H54 (cell line): ENCODE measurements at regions not wholly inside any gene's neighbourhood (a gene's known extent, or its start where the extent isn't known, plus 50 kb on each side); places are given as distances from the start of the nearest gene placed in this dataset.

ENCODE experiments used
- DNase-seq: peaks from one replicate; pipeline ENCODE4 v3.0.0; 2011; ENCODE audit warnings: low spot score, mixed read lengths; ENCODE audit not compliant: insufficient read length
- FAIRE-seq: peaks from 3 replicates; lab custom pipeline; 2011; peaks lifted over from hg19 to GRCh38; lab: Jason Lieb, UNC
- POLR2A ChIP-seq: IDR thresholded peaks from 2 replicates; pipeline ENCODE4 v1.6.1; 2011; ENCODE audit warnings: low read depth, mild to moderate bottlenecking, low read length

DNA sequence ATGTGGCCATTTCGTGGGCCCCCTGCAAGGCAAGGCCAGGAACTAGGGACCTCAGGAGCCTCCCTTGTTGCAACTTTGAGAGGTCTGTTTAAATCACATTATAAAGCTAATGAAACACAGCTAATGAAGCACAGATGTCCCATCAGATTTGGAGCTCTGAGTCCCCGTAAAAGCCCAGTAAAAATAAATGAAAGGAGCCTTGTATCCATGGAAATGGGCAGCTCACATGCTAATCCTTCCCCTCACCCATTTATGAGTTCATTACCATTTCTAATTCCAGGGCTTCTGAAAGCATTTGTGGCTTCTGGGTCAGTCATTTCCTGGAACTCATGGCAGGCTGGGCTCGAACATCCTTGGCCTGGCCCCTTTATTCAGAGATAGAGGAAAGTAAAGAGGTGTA lies 274.8 kb downstream of the SS18 start:
- no peak for FAIRE-seq
- no peak for TF ChIP-seq POLR2A
- no peak for DNase-seq

DNA sequence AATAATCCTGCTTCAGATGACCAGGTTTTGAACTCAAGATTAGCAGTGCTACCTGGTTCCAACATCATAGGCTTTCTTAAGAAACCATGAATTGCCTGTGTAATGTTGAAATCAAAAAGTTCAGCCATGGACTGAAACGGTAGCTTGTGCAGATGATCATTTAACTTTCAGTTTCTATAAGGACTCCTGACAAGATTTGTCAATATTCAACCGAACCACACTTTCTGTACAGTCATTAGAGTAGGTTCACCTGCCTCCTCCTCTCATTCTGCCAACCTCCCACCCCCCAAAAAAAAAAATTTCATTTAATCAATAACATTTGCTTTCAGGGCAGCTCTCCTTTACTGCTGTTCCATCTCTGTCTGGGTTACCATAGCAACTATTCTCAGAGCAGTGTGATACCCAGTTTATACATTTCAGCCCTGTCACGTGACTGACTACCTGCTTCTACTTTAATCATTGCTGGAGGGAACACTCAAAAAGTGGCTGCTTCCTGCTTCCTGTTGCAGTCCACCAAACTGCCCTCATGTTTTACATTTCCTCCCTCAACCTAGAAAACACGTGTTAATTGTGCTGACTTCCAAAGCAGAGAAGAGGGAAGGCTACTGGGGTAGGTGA lies 275.5 kb downstream of the SS18 start:
- TF ChIP-seq POLR2A: no peak
- DNase-seq: no peak
- FAIRE-seq: no peak

- no peak for FAIRE-seq
- no peak for TF ChIP-seq POLR2A
- DNase-seq: no peak
These were observed 277.3 kb downstream of the SS18 start for GRCh38 chr18:25813110-25813509.

DNA sequence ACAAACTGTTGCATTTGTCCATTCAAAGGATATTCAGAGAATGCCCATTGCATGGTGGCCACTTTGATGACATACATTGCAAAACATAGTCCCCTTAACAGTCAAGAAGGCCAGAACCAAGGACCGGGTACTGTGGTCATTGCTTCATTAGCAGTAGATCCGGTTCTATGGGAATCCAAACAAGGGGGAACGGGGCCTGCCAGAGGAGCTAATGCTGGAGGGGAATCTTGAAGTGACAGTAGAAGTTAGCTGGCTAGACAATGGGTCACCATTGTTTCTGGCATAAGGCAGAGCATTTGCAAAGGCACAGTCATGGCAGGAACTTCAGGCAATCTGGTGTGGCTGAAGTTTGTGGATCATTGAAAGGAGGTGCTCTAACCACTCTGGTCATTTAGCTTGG lies 279.7 kb downstream of the SS18 start:
- DNase-seq (no peak), FAIRE-seq (no peak)
- no peak for TF ChIP-seq POLR2A

DNA sequence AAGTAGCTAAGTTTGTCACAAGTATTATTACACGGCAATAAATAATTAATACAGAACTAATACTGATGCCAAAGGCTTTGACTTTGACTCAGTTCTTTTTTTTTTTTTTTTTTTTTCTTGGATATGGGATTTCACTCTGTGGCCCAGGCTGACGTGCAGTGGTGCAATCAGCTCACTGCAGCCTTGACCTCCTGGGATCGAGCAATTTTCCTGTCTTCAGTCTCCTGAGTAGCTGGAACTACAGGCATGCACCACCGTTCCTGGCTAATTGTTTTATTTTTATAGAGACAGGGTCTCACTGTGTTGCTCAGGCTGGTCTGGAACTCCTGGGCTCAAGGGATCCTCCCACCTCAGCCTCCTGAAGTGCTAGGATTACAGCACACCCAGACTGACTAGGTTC lies 284.5 kb downstream of the SS18 start:
- FAIRE-seq (no peak), DNase-seq (no peak)
- no peak for TF ChIP-seq POLR2A

DNA sequence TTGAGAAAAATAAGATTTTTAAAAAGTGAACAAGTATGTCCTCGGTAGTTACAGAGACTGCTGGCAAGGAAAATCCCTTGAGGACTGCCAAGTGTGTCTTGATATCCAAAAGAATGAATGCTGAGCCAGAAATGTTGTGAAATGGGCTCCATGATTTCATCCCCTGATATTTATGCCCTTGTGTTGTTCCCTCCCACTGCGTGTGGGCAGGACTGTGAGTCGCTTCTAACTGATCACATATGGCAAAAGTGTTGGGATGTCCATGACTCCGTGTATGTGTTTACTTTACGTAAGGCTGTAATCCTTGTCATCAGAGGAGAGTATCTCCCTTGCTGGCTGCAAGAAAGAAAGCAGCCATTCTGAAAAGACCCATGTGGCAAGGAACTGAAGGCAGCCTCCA lies 285.1 kb downstream of the SS18 start:
- FAIRE-seq (no peak), DNase-seq (no peak)
- TF ChIP-seq POLR2A: no peak

- DNase-seq (no peak), FAIRE-seq (no peak)
- TF ChIP-seq POLR2A: no peak
These were observed 291.2 kb downstream of the SS18 start for GRCh38 chr18:25799231-25799630.

- no peak for FAIRE-seq
- DNase-seq: no peak
- no peak for TF ChIP-seq POLR2A
These were observed 292.4 kb downstream of the SS18 start for GRCh38 chr18:25798046-25798445.

GRCh38 chr18:25795213-25795612 lies 295.2 kb downstream of the SS18 start:
- no peak for DNase-seq
- no peak for FAIRE-seq
- no peak for TF ChIP-seq POLR2A

DNA sequence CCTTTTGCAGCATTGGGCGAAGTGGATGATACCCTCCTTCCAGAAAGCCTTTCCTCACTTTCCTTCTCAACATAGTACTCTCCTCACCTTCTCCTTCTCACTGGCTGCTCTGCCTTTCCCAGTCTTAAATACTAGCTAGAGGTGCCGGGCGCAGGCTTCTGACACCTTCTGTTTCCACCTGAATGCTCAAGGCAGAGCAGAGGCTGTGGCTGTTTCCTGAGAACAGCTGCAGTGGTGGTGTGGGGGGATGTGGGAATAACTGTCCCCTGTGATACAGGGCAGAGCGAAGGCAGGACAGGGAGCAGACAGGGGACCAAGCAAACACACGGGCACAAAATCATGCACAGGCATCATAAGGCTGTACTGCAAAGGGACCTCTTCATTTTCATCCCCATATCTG lies 303.1 kb downstream of the SS18 start:
- TF ChIP-seq POLR2A: no peak
- no peak for DNase-seq
- FAIRE-seq: no peak

- TF ChIP-seq POLR2A: no peak
- DNase-seq: no peak
- FAIRE-seq: no peak
These were observed 303.7 kb downstream of the SS18 start for GRCh38 chr18:25786758-25787157.

DNA sequence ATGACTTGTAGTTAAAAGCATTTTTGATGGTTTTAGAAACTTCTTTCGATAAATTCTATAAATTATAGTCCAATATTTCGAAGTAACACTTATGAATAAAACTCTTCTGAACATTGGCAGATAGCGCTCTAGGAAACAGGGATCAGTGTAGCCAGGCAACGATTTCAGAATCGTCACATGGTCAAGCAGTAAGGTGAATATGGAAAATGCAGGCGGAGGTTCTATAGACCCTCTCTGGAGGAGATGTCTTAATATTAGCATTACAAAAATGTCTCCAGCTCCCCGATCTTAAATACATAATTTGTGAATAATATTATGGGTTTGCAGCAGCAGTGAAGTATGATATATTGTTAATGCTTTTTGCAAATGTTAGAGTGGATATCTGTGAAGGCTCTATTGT lies 310.3 kb downstream of the SS18 start:
- no peak for TF ChIP-seq POLR2A
- no peak for FAIRE-seq
- no peak for DNase-seq

DNA sequence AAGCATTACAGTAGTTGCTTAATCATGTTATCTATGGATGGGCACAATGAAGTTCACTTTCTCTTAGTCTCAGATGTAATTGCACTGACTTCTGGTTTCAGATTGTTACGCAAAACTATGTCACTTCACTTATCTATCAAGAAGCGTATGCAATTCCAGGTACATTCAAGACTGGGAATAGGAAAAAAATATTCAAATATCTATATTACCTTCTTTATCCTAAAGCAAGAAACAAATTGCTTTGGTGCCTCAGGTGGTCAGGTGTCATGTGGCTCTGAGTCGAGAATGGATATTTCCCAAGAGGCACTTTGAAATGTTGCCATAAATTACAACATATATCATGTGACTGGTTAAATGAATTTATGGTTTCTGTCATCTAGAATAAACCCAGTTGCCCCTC lies 318.6 kb downstream of the SS18 start:
- TF ChIP-seq POLR2A: no peak
- DNase-seq: no peak
- no peak for FAIRE-seq

DNA sequence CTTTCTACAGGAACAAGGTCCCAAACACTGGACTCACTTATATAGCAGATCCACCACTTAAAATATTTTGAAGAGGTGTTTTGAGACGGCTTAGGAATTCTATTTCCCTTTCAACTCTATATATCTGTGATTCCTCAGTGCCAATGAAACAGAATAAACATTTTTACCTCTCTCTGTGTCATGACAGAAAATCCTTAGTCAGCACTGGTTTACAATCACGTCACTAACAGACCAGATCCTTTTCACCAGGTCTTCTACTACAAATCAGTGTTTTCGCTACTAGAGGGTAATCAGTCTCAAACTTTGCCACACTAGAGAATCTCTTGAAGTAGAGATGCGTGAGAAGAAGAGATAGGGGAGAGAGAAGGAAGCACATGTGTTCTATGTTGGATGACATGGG lies 325.6 kb downstream of the SS18 start:
- no peak for FAIRE-seq
- TF ChIP-seq POLR2A: no peak
- no peak for DNase-seq

DNA sequence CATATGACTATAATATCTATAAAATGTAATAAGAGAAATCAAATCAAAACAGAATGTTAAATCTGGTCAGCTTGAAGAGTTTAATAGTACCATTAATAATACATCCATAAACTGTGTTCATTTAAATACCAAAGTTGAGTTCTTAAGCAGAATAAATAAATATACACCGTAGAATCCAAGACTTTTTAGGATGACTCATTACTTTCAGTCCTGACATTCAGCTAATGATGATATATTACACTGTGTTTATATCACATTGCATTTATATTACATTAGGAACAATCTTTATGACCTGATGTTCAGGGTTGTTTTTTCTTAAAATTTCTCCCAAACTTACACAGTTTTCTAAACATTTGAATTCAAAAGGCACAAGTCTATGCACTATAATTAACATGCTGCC lies 331.3 kb downstream of the SS18 start:
- DNase-seq: no peak
- no peak for FAIRE-seq
- TF ChIP-seq POLR2A: no peak

DNA sequence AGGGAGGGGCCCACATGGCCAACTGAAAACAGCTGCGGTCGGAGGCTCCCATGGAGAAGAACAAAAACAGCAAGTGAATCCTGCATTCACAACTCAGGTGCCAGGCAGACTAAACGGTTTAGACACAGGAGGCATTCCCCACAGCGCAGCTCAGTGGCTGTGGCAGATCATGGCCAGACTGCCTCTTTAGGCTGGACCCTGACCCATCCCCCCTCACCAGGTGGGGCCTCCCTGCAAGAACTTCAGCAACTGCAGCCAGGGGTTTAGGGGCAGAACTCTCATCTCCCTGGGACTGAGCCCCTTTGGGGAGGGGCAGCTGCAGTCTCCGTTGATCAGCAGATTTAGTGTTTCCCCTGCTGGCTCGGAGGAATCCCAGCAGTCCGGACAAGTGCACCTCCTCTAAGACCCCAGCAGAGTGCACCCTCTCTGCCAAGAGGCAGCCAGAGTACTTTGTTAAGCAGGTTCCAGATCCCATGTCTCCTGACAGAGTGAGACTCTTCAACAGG lies 346.7 kb downstream of the SS18 start:
- FAIRE-seq: no peak
- DNase-seq: no peak
- no peak for TF ChIP-seq POLR2A

DNA sequence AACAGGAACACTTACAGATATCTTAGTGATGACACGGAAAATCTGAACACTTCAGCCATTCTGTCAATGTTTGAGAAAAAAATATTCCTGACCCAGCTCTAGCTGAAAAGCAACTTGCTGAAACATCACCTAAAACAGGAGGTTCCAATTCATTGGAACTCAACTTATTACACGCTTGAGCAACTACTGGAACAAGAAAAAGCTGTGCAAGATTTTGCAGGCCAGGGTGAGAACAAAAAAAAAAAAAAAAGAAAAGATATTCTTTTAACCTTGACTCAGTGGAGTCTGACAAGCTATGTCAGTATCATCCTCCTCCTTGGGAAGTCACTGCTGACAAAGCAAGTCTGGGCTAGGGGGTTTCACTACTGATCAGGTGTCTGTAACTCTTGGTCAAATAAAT lies 351.0 kb downstream of the SS18 start:
- no peak for DNase-seq
- TF ChIP-seq POLR2A: no peak
- FAIRE-seq: no peak
